Kidney capillary endothelial cell (primary cell): ENCODE measurements at regions not wholly inside any gene's neighbourhood (a gene's known extent, or its start where the extent isn't known, plus 50 kb on each side); places are given as distances from the start of the nearest gene placed in this dataset.

ENCODE experiments used
- DNase-seq: peaks from one replicate; pipeline ENCODE4 v3.0.0-alpha.2; 2018; ENCODE audit warnings: low spot score

GRCh38 chr1:8267307-8267706 lies 50.6 kb upstream of the SLC45A1 start:
- no peak for DNase-seq

DNA sequence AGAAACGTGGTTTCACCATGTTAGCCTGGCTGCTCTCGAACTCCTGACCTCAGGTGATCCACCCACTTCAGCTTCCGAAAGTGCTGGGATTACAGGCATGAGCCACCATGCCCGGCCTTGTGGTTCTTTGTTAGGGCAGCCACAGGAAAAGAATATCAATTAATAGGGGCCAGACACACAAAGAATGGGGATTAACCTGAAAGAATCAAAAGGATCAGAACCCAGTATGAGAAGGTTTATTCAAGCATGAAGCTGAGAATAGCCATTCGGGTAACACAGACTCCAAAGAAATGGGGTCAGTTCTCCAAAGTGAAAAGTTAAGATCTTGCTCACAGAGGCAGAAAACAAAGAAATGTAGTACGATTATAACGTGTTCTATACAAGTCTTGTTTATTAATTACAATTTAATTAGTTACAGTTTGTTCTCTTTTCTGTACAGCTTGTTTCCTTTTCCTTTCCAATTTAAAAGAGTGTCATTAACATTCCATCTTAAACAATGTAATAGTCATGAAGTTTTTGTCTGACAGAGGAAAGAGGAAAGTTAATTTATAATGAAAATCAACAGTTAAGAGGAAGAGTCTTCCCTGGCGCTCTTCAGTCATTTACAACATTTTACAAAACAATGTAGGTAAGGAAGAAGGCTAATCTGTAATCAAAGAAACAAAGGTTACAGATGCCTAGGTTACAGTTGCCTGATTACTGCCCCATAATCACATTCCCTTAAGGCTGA lies 51.3 kb upstream of the SLC45A1 start:
- DNase-seq = no peak

DNA sequence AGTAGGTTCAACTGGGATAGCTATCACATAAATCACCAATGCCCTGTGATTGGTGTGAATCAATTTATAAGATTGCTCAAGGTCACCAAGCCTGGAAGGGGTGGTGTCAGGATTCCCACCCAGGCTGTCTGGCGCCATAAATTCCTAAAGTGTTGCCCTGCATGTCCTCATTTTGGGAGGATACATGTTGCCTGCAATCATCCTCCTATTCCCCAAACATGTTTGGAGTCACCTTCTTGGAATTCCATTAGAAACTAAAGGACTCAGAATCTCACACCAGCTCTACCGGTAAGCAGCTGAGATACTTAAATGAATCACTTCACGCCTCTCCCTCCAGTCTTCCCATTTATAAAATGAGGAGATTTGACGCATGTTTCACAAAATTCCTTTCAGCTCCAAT lies 54.1 kb upstream of the SLC45A1 start:
- DNase-seq = no peak

DNA sequence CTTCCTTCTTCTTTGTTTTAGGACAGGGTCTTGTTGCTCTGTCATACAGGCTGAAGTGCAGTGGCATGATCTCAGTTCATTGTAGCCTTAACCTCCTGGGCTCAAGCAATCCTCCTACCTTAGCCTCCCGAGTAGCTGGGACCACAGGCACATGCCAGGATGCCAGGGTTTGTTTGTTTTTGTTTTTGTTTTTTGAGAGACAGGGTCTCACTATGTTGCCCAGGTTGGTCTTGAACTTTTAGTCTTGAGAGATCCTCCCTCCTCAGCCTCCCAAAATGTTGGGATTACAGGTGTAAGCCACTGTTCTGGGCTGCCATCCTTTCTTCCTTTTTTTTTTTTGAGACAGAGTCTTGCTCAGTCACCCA lies 56.5 kb upstream of the SLC45A1 start:
- no peak for DNase-seq

- no peak for DNase-seq
Measured at GRCh38 chr1:8259498-8260290, 58.2 kb upstream of the SLC45A1 start.

- no peak for DNase-seq
Measured at GRCh38 chr1:8257621-8258020, 60.3 kb upstream of the SLC45A1 start.

GRCh38 chr1:8256321-8256720 lies 61.6 kb upstream of the SLC45A1 start:
- no peak for DNase-seq

GRCh38 chr1:8255712-8256111 lies 62.2 kb upstream of the SLC45A1 start:
- DNase-seq = no peak

GRCh38 chr1:8252266-8252951 lies 65.5 kb upstream of the SLC45A1 start:
- no peak for DNase-seq

GRCh38 chr1:8251635-8252034 lies 66.3 kb upstream of the SLC45A1 start:
- no peak for DNase-seq

DNA sequence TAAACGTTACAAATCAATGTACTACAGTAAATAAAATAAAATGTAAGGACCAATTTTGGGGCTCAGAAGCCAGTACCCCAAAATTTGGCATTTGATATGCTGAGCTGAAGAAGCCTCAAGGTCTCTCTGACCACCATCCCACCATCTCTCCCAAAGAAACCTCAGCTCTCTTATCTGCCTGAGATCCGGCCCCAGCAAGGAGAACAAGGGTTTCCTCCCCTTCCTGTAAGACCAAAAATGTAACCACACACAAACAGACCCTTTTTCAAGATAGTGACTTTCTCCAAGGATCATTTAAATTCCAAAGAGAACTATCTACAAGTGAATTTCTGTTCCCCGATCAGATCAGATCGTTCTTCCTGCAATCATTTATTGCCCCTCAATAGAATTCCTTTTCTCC lies 68.1 kb upstream of the SLC45A1 start:
- DNase-seq = no peak

GRCh38 chr1:8247811-8248436 lies 70.0 kb upstream of the SLC45A1 start:
- no peak for DNase-seq

DNA sequence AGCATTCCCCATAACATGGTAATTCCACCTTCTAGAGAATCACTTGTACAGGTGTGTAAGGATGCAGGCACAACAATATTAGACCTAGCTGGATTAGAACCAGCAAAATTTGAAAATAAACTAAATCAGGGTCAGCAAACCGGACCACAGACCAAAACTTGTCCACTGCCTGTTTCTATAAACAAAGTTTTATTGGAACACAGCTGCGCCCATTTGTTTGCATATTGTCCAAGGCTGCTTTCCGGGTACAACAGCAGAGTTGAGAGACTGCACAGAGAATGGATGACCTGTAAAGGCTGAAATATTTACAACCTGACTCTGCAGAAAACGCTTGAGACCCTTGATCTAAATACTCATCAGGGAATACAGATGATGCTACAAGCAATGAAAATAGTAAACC lies 73.6 kb upstream of the SLC45A1 start:
- DNase-seq = no peak

- DNase-seq = no peak
Measured at GRCh38 chr1:8242498-8242897, 75.4 kb upstream of the SLC45A1 start.

DNA sequence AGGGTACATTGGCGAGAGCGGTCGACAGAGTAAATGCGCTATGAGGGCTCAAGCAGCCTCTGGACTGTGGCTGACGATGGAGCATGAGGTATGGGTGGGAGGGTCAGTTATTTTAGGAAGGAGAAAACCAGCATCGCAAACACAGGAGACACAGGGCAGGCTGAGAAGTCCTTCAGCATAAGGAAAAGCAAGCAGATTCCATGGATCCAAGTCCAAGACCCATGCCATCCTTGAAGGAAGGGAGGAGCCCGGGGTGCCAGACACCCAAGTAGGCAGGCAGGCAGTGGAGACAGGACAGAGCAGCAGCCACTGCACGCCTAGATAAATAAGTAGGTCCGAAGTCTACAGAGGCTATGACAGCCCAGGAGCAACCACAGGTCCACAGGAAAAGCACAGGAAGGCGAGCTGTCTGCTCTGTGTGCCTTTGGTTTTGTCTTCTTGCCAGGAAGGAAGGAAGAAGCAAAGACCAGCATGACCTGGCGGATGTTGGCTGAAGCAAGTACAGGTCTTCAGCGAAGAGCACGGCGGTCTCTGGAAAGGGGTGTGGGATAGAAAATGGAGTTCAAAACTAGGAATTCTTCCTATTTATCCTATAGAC lies 76.4 kb upstream of the SLC45A1 start:
- peak; percentile 51 for DNase-seq

DNA sequence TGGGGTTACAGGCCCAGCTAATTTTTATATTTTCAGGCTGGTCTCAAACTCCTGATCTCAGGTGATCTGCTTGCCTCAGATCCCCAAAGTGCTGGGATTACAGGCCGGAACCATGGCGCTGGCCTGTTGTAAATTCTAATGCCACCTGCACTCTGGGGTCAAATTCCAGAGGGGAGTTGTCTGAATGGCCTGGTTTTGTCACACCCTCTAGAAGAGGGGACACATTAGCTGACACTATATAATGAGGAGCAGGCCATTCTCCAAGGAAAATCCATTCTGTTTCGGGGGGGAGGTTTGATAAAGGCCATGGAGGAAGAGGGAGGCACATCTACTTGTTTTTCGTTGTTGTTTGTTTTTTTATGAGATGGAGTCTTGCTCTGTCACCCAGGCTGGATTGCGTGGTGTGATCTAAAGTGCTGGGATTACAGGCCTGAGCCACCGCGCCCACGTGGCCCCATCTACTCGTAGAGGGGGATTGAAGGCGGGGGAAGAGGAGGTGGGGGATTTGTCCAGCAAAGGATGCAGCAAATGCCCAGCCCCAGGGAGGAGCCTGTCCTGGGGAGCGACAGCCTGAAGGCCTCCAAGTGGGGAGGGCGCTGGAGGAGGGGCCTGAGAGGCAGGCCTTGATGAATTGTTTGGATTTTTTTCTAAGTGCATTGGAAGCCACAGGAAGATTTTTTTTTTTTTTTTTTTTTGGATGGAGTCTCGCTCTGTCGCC lies 78.4 kb upstream of the SLC45A1 start:
- DNase-seq = no peak

- DNase-seq = no peak
Measured at GRCh38 chr1:8239039-8239305, 78.9 kb upstream of the SLC45A1 start.

DNA sequence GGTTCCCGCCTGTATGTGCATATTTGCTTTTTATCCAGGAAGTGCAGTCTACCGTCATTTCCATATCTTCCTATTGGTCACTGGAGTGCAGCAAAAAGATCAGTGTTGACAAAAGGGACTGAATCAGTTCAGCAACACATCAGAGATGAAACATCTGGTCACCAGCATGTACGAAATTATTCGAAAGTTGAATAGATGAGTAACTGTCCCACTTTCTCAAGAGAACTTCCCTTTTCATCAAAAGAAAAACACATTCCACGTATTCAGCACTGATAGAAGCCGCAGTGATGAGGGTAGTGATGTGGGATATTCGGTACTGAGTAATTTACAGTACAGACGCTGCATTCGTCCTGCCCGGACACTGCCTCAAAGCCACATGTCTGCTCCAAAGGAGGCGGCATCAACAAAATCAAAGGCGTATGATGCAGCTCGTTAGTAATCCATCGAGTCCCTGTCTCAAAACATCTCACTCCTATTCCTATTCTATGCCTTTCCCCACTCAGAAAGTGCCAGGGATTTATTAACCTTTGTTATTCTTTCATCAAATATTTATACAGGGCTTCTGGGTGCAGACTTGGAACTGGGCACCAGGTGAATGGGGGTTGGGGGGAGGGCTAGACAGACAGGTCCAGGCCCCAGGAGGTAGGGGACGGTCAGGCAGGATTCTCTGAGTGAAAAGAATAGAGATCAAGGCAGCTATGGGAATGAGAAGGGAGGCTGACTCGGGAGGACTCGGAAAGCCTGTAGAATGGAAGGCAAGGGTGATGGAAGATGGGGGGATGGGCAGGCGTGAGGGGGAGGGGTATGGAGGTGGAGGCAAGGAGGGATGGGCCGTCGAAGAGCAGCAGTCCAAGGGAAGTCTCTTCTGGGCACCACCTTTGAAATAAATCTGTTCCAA lies 79.5 kb upstream of the SLC45A1 start:
- peak; percentile 63 for DNase-seq

DNA sequence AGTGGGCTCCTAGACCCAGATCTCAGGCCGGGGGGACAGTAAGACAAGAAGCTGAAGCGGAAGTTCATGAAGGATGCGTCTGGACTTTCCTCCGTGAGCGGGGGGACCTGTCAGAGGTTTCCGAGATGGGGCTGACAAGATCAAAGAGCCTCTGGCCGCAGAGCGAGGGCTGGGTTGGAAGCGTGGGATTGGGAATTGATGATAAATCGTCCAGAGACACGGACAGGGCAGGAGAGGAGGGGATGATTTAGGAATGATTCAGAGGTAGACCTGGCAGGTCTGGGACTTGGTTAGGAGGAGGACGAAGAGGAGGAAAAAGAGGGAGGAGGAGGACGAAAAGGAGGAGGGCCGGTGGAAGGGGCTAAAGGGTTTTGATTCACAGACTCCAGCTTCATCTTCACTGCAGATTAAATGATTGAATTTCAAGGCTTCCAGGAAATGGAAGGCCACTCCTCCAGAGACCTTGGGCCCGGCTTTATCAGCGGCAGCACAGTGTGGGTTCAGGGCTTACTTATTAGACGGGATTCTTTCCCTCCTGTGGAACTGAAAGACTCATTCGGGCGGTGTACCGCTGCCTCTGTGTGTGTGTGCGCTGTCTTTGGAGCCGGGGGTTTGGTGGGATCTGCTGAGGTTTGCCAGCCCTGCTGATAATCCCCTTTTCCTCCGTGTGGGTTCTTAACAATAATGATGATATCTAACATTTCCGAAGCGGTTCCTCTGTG lies 85.7 kb upstream of the SLC45A1 start:
- no peak for DNase-seq

DNA sequence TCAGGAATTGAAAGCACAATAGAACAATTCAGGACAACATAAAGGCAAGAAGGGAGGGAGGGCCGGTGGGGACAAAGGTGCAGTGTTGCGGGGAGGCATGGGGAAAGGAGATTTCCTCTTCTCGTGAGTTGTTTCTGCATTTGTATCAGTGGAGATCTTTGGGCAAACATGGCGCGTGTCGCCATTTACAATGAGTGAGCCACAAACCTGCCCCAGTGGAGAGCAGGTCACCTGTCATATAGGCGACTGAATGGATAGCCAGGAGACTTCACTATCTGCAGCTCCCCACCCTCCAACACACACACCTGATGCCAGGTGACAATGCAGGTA lies 87.7 kb upstream of the SLC45A1 start:
- no peak for DNase-seq
